Ishikawa (cell line): ENCODE measurements at regions not wholly inside any gene's neighbourhood (a gene's known extent, or its start where the extent isn't known, plus 50 kb on each side); places are given as distances from the start of the nearest gene placed in this dataset.

Source experiments
- CEBPB ChIP-seq: IDR thresholded peaks from 2 replicates; pipeline ENCODE4 v1.6.1; 2012
- CREB1 ChIP-seq: IDR thresholded peaks from 2 replicates; pipeline ENCODE4 v1.6.1; 2012; ENCODE audit warnings: low read depth
- EGR1 ChIP-seq: IDR thresholded peaks from 2 replicates; pipeline ENCODE4 v1.6.1; 2012
- EP300 ChIP-seq: IDR thresholded peaks from 2 replicates; pipeline ENCODE4 v1.6.1; 2012; ENCODE audit warnings: borderline replicate concordance
- FOXM1 ChIP-seq: IDR thresholded peaks from 2 replicates; pipeline ENCODE4 v1.6.1; 2012; ENCODE audit warnings: low read depth, borderline replicate concordance
- MAX ChIP-seq: IDR thresholded peaks from 2 replicates; pipeline ENCODE4 v1.6.1; 2012
- NFIC ChIP-seq: IDR thresholded peaks from 2 replicates; pipeline ENCODE4 v1.6.1; 2012
- RAD21 ChIP-seq: IDR thresholded peaks from 2 replicates; pipeline ENCODE4 v1.6.1; 2012; ENCODE audit warnings: low read depth
- REST ChIP-seq: IDR thresholded peaks from 2 replicates; pipeline ENCODE4 v1.6.1; 2012; ENCODE audit warnings: low read depth, mild to moderate bottlenecking
- TAF1 ChIP-seq: IDR thresholded peaks from 2 replicates; pipeline ENCODE4 v1.6.1; 2012; ENCODE audit warnings: low read depth, mild to moderate bottlenecking
- TCF12 ChIP-seq: IDR thresholded peaks from 2 replicates; pipeline ENCODE4 v1.6.1; 2012; ENCODE audit warnings: low read depth
- TEAD4 ChIP-seq: IDR thresholded peaks from 2 replicates; pipeline ENCODE4 v1.6.1; 2012
- USF1 ChIP-seq: IDR thresholded peaks from 2 replicates; pipeline ENCODE4 v1.6.1; 2012
- YY1 ChIP-seq: IDR thresholded peaks from 2 replicates; pipeline ENCODE4 v1.6.1; 2012; ENCODE audit warnings: low read depth
- ZBTB7A ChIP-seq: IDR thresholded peaks from 2 replicates; pipeline ENCODE4 v1.6.1; 2012; ENCODE audit warnings: low read depth

- no peak for TF ChIP-seq EP300
- TF ChIP-seq EGR1: no peak
- TF ChIP-seq FOXM1: no peak
- no peak for TF ChIP-seq TAF1
- no peak for TF ChIP-seq TCF12
- no peak for TF ChIP-seq CEBPB
- TF ChIP-seq CREB1: no peak
- no peak for TF ChIP-seq USF1
- TF ChIP-seq YY1: no peak
- TF ChIP-seq TEAD4: no peak
Measured at GRCh38 chr18:34529358-34530335, 180.5 kb upstream of the DTNA start.

- TF ChIP-seq CREB1 (no peak), USF1 (no peak), CEBPB (no peak), RAD21 (no peak), ZBTB7A (no peak), FOXM1 (no peak), MAX (no peak), TCF12 (no peak), TEAD4 (no peak), REST (no peak), EGR1 (no peak), NFIC (no peak), YY1 (no peak), EP300 (no peak), TAF1 (no peak)
Measured at GRCh38 chr18:34531110-34531509, 179.0 kb upstream of the DTNA start.

GRCh38 chr18:34540897-34541296 lies 169.2 kb upstream of the DTNA start:
- TF ChIP-seq YY1: no peak
- no peak for TF ChIP-seq CEBPB
- TF ChIP-seq NFIC: no peak
- TF ChIP-seq TEAD4: no peak
- no peak for TF ChIP-seq MAX
- no peak for TF ChIP-seq FOXM1
- TF ChIP-seq EGR1: no peak
- no peak for TF ChIP-seq EP300
- TF ChIP-seq TCF12: no peak
- no peak for TF ChIP-seq REST
- TF ChIP-seq ZBTB7A: no peak
- TF ChIP-seq RAD21: no peak
- TF ChIP-seq CREB1: no peak
- TF ChIP-seq USF1: no peak
- no peak for TF ChIP-seq TAF1

GRCh38 chr18:34542625-34543024 lies 167.5 kb upstream of the DTNA start:
- no peak for TF ChIP-seq EP300
- TF ChIP-seq RAD21: no peak
- TF ChIP-seq YY1: no peak
- TF ChIP-seq FOXM1: no peak
- no peak for TF ChIP-seq TEAD4
- TF ChIP-seq MAX: no peak
- TF ChIP-seq EGR1: no peak
- no peak for TF ChIP-seq TAF1
- TF ChIP-seq CEBPB: no peak
- no peak for TF ChIP-seq USF1
- no peak for TF ChIP-seq ZBTB7A
- TF ChIP-seq REST: no peak
- TF ChIP-seq NFIC: no peak
- no peak for TF ChIP-seq TCF12
- TF ChIP-seq CREB1: no peak
